HCT116 (cell line): ENCODE measurements at regions not wholly inside any gene's neighbourhood (a gene's known extent, or its start where the extent isn't known, plus 50 kb on each side); places are given as distances from the start of the nearest gene placed in this dataset.
"Not testable (repeated sequence)": the region's sequence is repeated elsewhere in the genome, so short reads cannot be mapped to it uniquely, and the experiment has no call there.

Experiments used
- ATAC-seq: fragments of 200-7000 bp; cut with Tn5 transposase; 2 replicates; pipeline ENCODE4 v1.9.1; 2020; ENCODE audit warnings: mild to moderate bottlenecking, moderate library complexity
- BruUV-seq: library from RNA; stranded (reverse); fragments of 400-500 nt; replicated peaks from 2 replicates; lab custom pipeline; 2021; lab: Mats Ljungman, UMichigan
- CTCF ChIA-PET: fragments of 300-600 bp; sonication (Branson Sonifier 250); formaldehyde crosslinking; loops from one replicate; lab custom pipeline; 2021; ENCODE audit warnings: antibody characterized with exemption; lab: Charles Lee
- POLR2A ChIA-PET: fragments of 300-600, 350-600 bp; sonication (Branson Sonifier 250); formaldehyde crosslinking; loops from one replicate; lab custom pipeline; 2021; ENCODE audit warnings: antibody characterized with exemption; lab: Charles Lee
- RAD21 ChIA-PET, 2 experiments: fragments of 300-600 bp; sonication (Branson Sonifier 250); formaldehyde crosslinking; loops; one replicate each; lab custom pipeline; 2023; ENCODE audit warnings: low total read pairs in 2 of 2; ENCODE audit not compliant: uncharacterized antibody in 2 of 2, unreplicated experiment in 2 of 2, low non-redundant PET in 1 of 2; lab: Charles Lee
- DNase-seq: peaks from one replicate; pipeline ENCODE4 v3.0.0-alpha.2; 2010; ENCODE audit warnings: low read depth, low spot score
- H2AFZ ChIP-seq: fragments of 200-600 bp; shearing (Covaris generic), sonication (generic); 2 replicates; pipeline ENCODE4 v1.6.1; 2017; ENCODE audit warnings: low read depth, mixed run types, mixed read lengths, antibody characterized with exemption, low read length; ENCODE audit not compliant: poor library complexity, severe bottlenecking
- H3K27ac ChIP-seq: 2 replicates; pipeline ENCODE4 v1.5.1; 2012; ENCODE audit warnings: low read depth, low read length
- H3K27me3 ChIP-seq: fragments of 200-600 bp; sonication (generic); 2 replicates; pipeline ENCODE4 v1.6.1; 2016; ENCODE audit warnings: mixed run types, low read length, mixed read lengths; ENCODE audit not compliant: insufficient read depth
- H3K36me3 ChIP-seq, 2 experiments: fragments of 200-500 bp in 1 of 2; fragments of 200-600 bp in 1 of 2; sonication (Bioruptor generic) in 1 of 2; sonication (generic) in 1 of 2; 2 replicates each; pipeline versions ENCODE4 v1.5.1 to v1.6.1; 2014 to 2016; ENCODE audit warnings: low read length in 2 of 2, inconsistent platforms in 1 of 2, mixed read lengths in 1 of 2, mixed run types in 1 of 2; ENCODE audit not compliant: insufficient read depth in 2 of 2, control insufficient read depth in 1 of 2
- H3K4me1 ChIP-seq, 2 experiments: fragments of 200-600 bp in 1 of 2; sonication (generic) in 1 of 2; 2 replicates each; pipeline versions ENCODE4 v1.5.1 to v1.6.1; 2012 to 2017; ENCODE audit warnings: low read length in 2 of 2, inconsistent platforms in 1 of 2, mild to moderate bottlenecking in 1 of 2, mixed read lengths in 1 of 2, mixed run types in 1 of 2, moderate library complexity in 1 of 2; ENCODE audit not compliant: insufficient read depth in 2 of 2, control insufficient read depth in 1 of 2
- H3K4me2 ChIP-seq: fragments of 200-600 bp; sonication (generic); 2 replicates; pipeline ENCODE4 v1.6.1; 2017; ENCODE audit warnings: mixed run types, low read length, mixed read lengths
- H3K4me3 ChIP-seq, 2 experiments: fragments of 200-600 bp in 1 of 2; sonication (generic) in 1 of 2; replicated peaks in 1 of 2; 2 replicates each; pipeline ENCODE4 v1.5.1; 2011 to 2016; ENCODE audit warnings: low read length in 2 of 2, control low read depth in 1 of 2, low read depth in 1 of 2, mild to moderate bottlenecking in 1 of 2, mixed read lengths in 1 of 2, mixed run types in 1 of 2
- H3K79me2 ChIP-seq: fragments of 200-600 bp; sonication (generic); 2 replicates; pipeline ENCODE4 v1.6.1; 2017; ENCODE audit warnings: mild to moderate bottlenecking, mixed run types, low read length, moderate library complexity, mixed read lengths; ENCODE audit not compliant: insufficient read depth
- H3K9ac ChIP-seq: fragments of 200-600 bp; sonication (generic); 2 replicates; pipeline ENCODE4 v1.6.1; 2016; ENCODE audit warnings: low read length, mixed read lengths
- H3K9me2 ChIP-seq: fragments of 200-600 bp; sonication (generic), shearing (Covaris generic); 2 replicates; pipeline ENCODE4 v1.6.1; 2017; ENCODE audit warnings: mixed run types, mild to moderate bottlenecking, moderate library complexity; ENCODE audit not compliant: insufficient read depth
- H3K9me3 ChIP-seq, 2 experiments: fragments of 200-500 bp in 1 of 2; fragments of 200-600 bp in 1 of 2; sonication (Bioruptor generic) in 1 of 2; sonication (generic) in 1 of 2; 2 replicates each; pipeline ENCODE4 v1.6.1; 2014 to 2017; ENCODE audit warnings: low read length in 2 of 2, mixed read lengths in 2 of 2, inconsistent platforms in 1 of 2, low read depth in 1 of 2, mild to moderate bottlenecking in 1 of 2, mixed run types in 1 of 2, moderate library complexity in 1 of 2; ENCODE audit not compliant: control insufficient read depth in 1 of 2, insufficient read depth in 1 of 2
- H4K20me1 ChIP-seq: fragments of 200-600 bp; sonication (generic), shearing (Covaris generic); 2 replicates; pipeline ENCODE4 v1.6.1; 2017; ENCODE audit warnings: mixed run types, mild to moderate bottlenecking, moderate library complexity; ENCODE audit not compliant: insufficient read depth
- CEBPB ChIP-seq: IDR thresholded peaks from 2 replicates; pipeline ENCODE4 v1.6.1; 2012; ENCODE audit warnings: low read depth
- ELF1 ChIP-seq: IDR thresholded peaks from 2 replicates; pipeline ENCODE4 v1.6.1; 2012; ENCODE audit warnings: low read depth, borderline replicate concordance
- EZH2phosphoT487 ChIP-seq: fragments of 200-600 bp; IDR thresholded peaks from 2 replicates; pipeline ENCODE4 v1.6.1; 2018; ENCODE audit warnings: antibody characterized with exemption, borderline replicate concordance
- POLR2AphosphoS5 ChIP-seq: IDR thresholded peaks from 2 replicates; pipeline ENCODE4 v1.6.1; 2011; ENCODE audit warnings: mild to moderate bottlenecking, low read depth, low read length, moderate library complexity
- RAD21 ChIP-seq: IDR thresholded peaks from 2 replicates; pipeline ENCODE4 v1.6.1; 2012; ENCODE audit warnings: low read depth, mild to moderate bottlenecking
- YY1 ChIP-seq: IDR thresholded peaks from 2 replicates; pipeline ENCODE4 v1.6.1; 2011; ENCODE audit warnings: low read length, low read depth, moderate library complexity, mild to moderate bottlenecking; ENCODE audit not compliant: insufficient replicate concordance; ENCODE audit errors: extremely low read depth
- ZFX ChIP-seq: fragments of 450-650 bp; IDR thresholded peaks from 2 replicates; pipeline ENCODE4 v1.6.1; 2017
- ZNF274 ChIP-seq: fragments of 200-500 bp; sonication (Bioruptor generic); IDR thresholded peaks from 2 replicates; pipeline ENCODE4 v1.6.1; 2014; ENCODE audit warnings: mild to moderate bottlenecking, low read depth, low read length, inconsistent platforms
- intact Hi-C: fragments of 100-400 bp; cut with micrococcal nuclease; formaldehyde crosslinking; loops from 2 replicates; pipeline ENCODE4 v1.10.0; 2022
- TF ChIP-seq, protein P1 (sequence below): IDR thresholded peaks from 2 replicates; pipeline ENCODE4 v1.6.1; 2011; ENCODE audit warnings: mild to moderate bottlenecking, low read length, moderate library complexity; ENCODE audit not compliant: insufficient replicate concordance; ENCODE audit errors: extremely low read depth

- TF ChIP-seq, protein P1, sequence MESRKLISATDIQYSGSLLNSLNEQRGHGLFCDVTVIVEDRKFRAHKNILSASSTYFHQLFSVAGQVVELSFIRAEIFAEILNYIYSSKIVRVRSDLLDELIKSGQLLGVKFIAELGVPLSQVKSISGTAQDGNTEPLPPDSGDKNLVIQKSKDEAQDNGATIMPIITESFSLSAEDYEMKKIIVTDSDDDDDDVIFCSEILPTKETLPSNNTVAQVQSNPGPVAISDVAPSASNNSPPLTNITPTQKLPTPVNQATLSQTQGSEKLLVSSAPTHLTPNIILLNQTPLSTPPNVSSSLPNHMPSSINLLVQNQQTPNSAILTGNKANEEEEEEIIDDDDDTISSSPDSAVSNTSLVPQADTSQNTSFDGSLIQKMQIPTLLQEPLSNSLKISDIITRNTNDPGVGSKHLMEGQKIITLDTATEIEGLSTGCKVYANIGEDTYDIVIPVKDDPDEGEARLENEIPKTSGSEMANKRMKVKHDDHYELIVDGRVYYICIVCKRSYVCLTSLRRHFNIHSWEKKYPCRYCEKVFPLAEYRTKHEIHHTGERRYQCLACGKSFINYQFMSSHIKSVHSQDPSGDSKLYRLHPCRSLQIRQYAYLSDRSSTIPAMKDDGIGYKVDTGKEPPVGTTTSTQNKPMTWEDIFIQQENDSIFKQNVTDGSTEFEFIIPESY = no peak
- TF ChIP-seq ZNF274 (no peak), EZH2phosphoT487 (no peak)
- TF ChIP-seq, all 23 proteins: peak for 0
Observed at GRCh38 chr2:219747637-219748036, 120.2 kb downstream of the SLC4A3 start (continued).

DNA sequence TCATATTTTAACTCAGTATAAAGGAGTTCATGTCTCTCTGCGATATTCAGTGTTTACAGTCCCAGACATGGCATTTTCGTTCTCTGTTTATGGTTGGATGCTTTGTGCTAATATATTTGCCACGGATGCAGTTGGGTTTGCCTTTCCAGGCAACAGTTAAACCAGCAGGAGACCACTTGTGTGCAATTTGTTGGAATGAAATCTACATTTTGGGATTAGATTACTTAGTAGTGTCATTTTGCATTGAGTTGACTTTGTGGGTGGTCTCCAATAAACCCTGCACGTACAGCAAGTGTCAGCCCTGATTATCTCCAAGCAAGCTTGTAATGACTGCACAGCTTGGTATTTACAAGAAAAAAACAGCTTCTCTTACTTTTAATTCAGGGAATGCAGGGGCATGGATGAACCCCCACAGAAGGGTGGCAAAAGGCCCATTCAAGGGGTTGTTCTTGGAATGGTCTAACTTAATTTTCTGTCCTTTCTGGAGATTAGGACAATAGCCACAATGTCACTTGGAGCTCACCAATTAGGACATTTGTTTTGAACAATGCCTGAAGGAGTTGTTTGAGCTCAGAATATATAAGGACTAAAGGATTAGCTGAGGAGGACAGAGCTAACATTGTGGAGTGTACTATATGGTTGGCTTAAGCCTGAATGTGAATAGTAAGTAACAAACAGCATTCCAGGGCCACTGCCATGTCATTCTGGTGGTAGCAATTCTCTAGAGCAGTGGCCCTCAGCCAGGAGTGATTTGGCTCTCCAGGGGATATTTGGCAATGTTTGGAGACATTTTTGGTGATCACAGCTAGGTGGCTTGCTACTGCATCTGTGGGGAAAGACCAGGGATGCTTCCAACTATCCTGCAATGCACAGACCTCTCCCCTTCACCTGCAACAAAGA is 121.5 kb downstream of the SLC4A3 start:
- DNase-seq (no peak), ATAC-seq (0 out of 2 replicates have a peak, but pooled peaks have one; percentile 20)
- Histone ChIP-seq H3K27me3 (no peaks in the 10 kb centered on the region), H2AFZ (no peak overlapping the region), H3K27ac (no peak overlapping the region), H3K4me3 (no peak overlapping the region), H3K79me2 (peaks cover 53% of the 10 kb centered on the region), H4K20me1 (no peaks in the 10 kb centered on the region), H3K9ac (no peak overlapping the region), H3K4me1 (no peaks in the 10 kb centered on the region), H3K9me3 (no peaks in the 10 kb centered on the region), H3K9me2 (no peaks in the 10 kb centered on the region), H3K4me2 (no peak overlapping the region), H3K36me3 (peaks cover 25 to 49% of the 10 kb centered on the region in 2 experiments)
- BruUV-seq = no TSS peak
- ChIA-PET CTCF (interaction anchor here (1.0 kb wide), 1 partner anchor 11 kb away, joined by 3 read pairs; no protein-coding TSS in a partner anchor), POLR2A (no interaction called here), RAD21 (no interaction called here)
- intact Hi-C loops = no loop called here
- TF ChIP-seq POLR2AphosphoS5 (no peak), ZFX (no peak), CEBPB (no peak), ELF1 (no peak), RAD21 (no peak), YY1 (no peak)

DNA sequence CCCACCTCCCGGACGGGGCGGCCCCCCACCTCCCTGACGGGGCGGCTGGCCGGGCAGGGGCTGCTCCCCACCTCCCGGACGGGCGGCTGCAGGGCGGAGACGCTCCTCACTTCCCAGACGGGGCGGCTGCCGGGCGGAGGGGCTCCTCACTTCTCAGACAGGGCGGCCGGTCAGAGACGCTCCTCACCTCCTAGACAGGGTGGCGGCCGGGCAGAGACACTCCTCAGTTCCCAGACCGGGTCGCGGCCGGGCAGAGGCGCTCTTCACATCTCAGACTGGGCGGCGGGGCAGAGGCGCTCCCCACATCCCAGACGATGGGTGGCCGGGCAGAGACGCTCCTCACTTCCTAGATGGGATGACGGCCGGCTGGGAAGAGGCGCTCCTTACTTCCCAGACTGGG is 123.7 kb downstream of the SLC4A3 start:
- BruUV-seq, intact Hi-C loops, H3K9me2 ChIP-seq, H3K4me2 ChIP-seq, RAD21 ChIA-PET, CTCF ChIA-PET, H3K27me3 ChIP-seq, H3K9ac ChIP-seq, DNase-seq, H3K4me3 ChIP-seq, ATAC-seq, H3K4me1 ChIP-seq, POLR2A ChIA-PET, H2AFZ ChIP-seq, H4K20me1 ChIP-seq, H3K27ac ChIP-seq, H3K9me3 ChIP-seq: not testable (repeated sequence)
- peaks cover 36% of the 10 kb centered on the region for H3K79me2 ChIP-seq
- H3K36me3 ChIP-seq = peaks cover 21 to 52% of the 10 kb centered on the region in 2 experiments; a peak in 3 of 4 replicates
